Urinary bladder (tissue), 3 donors: ENCODE measurements at regions not wholly inside any gene's neighbourhood (a gene's known extent, or its start where the extent isn't known, plus 50 kb on each side); places are given as distances from the start of the nearest gene placed in this dataset.

Source experiments
- DNase-seq: peaks from one replicate; pipeline ENCODE4 v3.0.0-alpha.2; 2015; ENCODE audit errors: extremely low spot score
- H3K27ac ChIP-seq: one replicate; pipeline ENCODE4 v1.5.1; 2013; ENCODE audit warnings: low read depth, mild to moderate bottlenecking, moderate library complexity
- H3K36me3 ChIP-seq: one replicate; pipeline ENCODE4 v1.6.1; 2013; ENCODE audit warnings: mild to moderate bottlenecking, moderate library complexity; ENCODE audit not compliant: insufficient read depth
- H3K4me1 ChIP-seq: one replicate; pipeline ENCODE4 v1.6.1; 2013; ENCODE audit warnings: mild to moderate bottlenecking, moderate library complexity; ENCODE audit not compliant: insufficient read depth
- H3K4me3 ChIP-seq: one replicate; pipeline ENCODE4 v1.5.1; 2013; ENCODE audit warnings: low read depth, low read length
- WGBS: extraction: QIAGEN DNeasy Blood & Tissue Kit; methylation state at CpG from one replicate; pipeline ENCODE4 v1.1.7; 2013; 5-methylcytosine and 5-hydroxymethylcytosine counted together
- donor health status: healthy with polysubstance abuse.
- donor health status: healthy.

DNA sequence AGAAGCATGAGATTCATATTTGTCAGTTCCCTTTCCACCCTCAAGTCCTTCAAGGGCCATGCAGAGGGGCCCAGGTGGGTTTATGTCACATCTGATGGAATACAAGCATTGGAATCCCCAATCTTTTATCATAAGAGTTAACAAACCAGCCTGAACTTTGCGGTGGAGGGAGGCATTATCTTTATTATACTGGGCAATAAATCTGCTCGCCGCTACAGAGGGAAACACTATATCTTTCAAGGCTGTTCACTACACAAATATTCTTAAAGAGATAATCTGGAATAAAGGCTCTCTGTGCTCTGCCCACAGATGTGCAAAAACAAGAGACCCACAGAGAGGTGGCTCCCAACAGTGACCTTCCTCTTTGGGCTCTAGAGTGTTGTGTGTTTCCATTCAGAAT is 153.6 kb upstream of the PLEKHA5 start:
- H3K36me3 ChIP-seq, result no peaks in the 10 kb centered on the region
- H3K27ac ChIP-seq, result no peak overlapping the region
- H3K4me1 ChIP-seq, result no peaks in the 10 kb centered on the region
- 52% methylated on average over 3 of the region's 3 CpGs for WGBS
- no peak overlapping the region for H3K4me3 ChIP-seq
- no peak for DNase-seq

DNA sequence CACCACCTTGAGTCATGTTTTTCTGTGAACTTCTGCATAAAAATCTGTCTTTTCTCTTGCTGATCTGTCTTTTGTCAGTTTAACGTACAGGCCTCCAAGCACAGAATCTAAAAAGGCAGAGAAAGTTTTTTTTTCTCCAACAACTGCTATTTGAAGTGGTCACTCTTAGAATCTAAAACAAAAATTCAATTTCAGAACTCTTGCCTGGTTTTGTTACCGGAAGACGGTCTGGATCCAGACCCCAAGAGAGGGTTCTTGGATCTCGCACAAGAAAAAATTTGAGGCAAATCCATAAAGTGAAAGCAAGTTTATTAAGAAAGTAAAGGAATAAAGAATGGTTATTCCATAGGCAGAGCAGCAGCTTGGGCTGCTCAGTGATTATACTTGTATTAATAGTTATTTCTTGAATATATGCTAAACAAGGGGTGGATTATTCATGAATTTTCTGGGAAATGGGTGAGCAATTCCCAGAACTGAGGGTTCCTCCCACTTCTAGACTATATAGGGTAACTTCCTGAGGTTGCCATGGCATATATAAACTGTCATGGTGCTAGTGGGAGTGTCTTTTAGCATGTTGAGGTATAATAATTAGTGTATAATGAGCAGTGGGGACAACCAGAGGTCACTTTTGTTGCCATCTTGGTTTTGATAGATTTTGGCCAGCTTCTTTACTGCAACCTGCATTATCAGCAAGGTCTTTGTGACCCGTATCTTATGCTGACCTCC is 150.0 kb upstream of the PLEKHA5 start:
- no peak overlapping the region for H3K4me3 ChIP-seq
- no peak overlapping the region for H3K27ac ChIP-seq
- no peak for DNase-seq
- no peaks in the 10 kb centered on the region for H3K36me3 ChIP-seq
- H3K4me1 ChIP-seq, result no peaks in the 10 kb centered on the region
- WGBS, result 83% methylated on average over 5 of the region's 5 CpGs

DNA sequence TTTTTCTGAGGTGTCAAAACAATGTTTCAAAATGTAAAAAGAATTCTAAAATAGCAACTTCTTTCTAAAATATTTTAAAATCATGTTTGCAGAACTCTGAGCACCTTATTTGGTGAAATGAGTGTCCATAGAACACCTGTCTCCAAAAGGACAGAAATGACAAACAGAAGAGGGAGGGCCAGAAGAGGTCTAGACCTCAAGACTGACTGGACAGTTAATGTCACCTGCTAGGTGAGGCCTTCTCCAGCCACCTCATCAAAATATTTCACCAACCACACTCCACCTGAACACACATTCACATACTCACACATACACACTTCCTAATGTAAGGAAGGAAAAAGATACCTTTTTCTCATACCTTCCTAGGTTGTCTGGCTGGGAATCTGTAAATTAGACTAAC is 147.8 kb upstream of the PLEKHA5 start:
- no peak overlapping the region for H3K4me3 ChIP-seq
- no peaks in the 10 kb centered on the region for H3K4me1 ChIP-seq
- no peak overlapping the region for H3K27ac ChIP-seq
- no peak for DNase-seq
- no peaks in the 10 kb centered on the region for H3K36me3 ChIP-seq

DNA sequence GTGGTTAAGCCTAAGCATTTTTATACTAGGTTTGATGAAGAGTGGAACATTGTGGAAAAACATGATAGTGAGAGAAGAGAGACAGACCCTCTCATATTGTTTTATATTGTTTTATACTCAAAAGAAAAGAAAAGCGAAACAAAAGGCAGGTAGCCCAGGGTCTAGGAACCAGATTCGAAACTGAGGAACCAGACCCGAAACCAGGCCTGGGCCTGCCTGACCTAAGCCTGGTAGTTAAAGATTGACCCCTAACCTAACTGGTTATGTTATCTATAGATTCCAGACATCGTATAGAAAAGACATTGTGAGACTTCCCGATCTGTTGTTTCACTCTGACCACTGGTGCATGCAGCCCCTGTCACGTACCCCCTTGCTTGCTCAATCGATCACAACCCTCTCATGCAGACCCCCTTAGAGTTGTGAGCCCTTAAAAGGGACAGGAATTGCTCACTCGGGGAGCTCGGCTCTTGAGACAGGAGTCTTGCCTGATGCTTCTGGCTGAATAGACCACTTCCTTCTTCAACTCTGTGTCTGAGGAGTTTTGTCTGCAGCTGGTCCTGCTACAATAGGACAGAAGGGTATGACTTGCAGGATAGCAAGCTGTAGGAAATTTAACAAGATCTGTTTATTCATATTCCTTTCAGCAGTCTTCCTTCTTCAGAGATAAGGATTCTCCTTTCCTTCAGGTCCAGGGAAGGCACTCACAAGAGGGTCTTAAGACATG is 147.1 kb upstream of the PLEKHA5 start:
- H3K4me3 ChIP-seq, result no peak overlapping the region
- no peak overlapping the region for H3K27ac ChIP-seq
- 91% methylated on average over 9 of the region's 9 CpGs for WGBS
- no peaks in the 10 kb centered on the region for H3K4me1 ChIP-seq
- DNase-seq, result no peak
- H3K36me3 ChIP-seq, result no peaks in the 10 kb centered on the region

DNA sequence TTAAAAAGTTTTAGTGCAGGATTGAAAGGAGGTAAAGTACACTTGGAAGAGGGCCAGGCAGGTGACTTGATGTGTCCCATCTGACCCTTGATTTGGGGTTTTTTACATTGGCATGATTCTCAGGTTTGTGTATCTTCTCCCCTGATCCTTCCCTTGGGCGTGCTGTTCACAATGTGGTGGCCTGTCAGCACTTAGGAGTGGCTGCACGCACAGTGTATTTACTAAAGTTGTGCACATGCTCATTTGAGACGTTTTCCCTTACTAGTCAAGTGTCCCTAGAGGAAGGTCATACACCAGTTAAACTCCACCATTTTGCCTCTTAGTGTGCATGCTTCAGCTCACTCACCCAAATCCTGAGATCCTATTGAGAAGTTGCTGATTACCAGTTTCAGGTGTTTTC is 145.7 kb upstream of the PLEKHA5 start:
- Histone ChIP-seq H3K4me3 (no peak overlapping the region), H3K36me3 (no peaks in the 10 kb centered on the region), H3K4me1 (no peaks in the 10 kb centered on the region), H3K27ac (no peak overlapping the region)
- WGBS, result 95% methylated on average over 3 of the region's 3 CpGs
- no peak for DNase-seq

DNA sequence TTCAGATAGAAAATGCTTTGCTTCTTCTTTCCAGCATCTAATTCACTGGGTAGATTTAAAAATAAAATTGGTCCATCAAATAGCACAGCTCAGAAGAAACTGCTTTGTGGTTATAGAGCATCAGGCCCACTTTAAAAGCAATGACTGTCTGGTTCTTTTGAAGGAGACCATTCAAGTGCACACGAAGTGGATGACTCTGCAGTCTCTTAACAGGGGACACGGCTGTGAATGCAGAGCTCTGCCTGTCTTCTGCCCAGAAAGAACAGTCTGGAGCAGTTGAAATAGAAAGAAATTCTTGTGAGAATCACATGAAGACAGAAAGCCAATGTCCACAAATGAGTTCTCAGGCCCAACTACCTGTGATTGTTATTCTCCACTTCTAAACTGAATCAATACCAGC is 138.7 kb upstream of the PLEKHA5 start:
- H3K4me3 ChIP-seq, result no peak overlapping the region
- DNase-seq, result no peak
- H3K4me1 ChIP-seq, result no peaks in the 10 kb centered on the region
- 68% methylated on average over 2 of the region's 2 CpGs for WGBS
- H3K36me3 ChIP-seq, result no peaks in the 10 kb centered on the region
- H3K27ac ChIP-seq, result no peak overlapping the region

DNA sequence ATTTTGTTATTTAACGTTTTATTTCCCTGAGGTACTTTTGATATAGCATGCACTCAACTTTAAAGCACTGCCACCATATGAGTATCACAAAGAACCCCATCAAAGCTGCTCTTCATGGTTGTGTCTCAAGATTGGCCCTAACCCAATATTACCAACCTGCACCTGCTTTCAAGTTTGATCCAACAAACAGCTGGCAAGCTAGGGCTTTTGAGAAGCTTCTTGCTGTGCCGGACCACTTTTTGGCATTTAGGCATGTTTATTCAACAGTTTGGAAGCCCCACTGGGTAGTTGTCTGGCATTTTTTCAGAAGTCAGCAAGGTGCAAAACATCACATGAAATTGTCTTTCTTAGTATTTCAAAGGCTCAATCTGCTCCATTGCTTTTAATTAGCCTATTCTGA is 137.2 kb upstream of the PLEKHA5 start:
- Histone ChIP-seq H3K27ac (no peak overlapping the region), H3K4me1 (no peaks in the 10 kb centered on the region), H3K4me3 (no peak overlapping the region), H3K36me3 (no peaks in the 10 kb centered on the region)
- WGBS, result 87% methylated on average over 2 of the region's 2 CpGs
- DNase-seq, result no peak

DNA sequence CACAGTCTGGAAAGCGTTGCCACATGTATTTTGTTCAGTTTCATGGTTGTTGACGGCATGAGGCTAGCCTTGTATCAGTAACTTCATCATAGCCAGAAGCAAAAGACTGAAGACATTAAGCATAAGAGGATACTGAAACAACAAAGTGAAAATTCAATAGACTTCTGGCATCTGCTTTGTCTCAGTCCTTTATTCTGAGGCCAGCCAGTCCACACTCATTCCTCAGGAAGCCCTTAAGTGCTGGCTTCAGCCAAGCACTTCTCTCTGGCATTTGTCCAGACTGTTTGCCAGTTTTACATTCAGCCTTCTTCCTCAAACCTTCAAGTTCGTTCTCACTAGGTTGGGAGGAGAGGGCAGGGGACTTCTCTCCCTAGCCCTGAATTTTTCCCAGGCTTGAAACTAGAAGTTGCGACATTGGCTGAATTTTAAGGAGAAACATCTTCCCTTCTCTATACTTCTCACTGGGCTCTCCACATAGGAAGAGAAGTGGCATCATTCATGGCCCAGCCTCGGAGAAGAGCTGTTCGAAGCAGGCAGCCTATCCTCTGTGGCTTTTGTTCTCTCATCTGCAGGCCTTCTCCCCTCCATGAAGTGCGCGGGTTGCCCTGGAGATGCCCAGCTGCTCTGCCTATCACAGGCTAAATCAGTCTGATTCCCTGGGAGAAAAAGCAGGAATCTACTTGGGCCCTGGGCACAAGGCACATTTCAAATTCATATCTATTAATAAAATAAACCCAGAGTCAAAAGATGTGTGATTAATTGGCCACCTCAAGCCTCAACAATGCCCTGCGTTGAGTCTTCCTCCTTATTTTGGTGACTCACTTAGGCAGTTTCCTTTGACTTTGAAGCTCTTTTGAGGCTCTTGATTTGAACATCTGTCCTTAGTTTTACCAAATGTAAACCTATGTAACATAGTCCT is 130.9 kb upstream of the PLEKHA5 start:
- no peak for DNase-seq
- Histone ChIP-seq H3K36me3 (no peaks in the 10 kb centered on the region), H3K4me3 (no peak overlapping the region), H3K27ac (no peak overlapping the region), H3K4me1 (no peaks in the 10 kb centered on the region)
- WGBS, result 78% methylated on average over 9 of the region's 9 CpGs

DNA sequence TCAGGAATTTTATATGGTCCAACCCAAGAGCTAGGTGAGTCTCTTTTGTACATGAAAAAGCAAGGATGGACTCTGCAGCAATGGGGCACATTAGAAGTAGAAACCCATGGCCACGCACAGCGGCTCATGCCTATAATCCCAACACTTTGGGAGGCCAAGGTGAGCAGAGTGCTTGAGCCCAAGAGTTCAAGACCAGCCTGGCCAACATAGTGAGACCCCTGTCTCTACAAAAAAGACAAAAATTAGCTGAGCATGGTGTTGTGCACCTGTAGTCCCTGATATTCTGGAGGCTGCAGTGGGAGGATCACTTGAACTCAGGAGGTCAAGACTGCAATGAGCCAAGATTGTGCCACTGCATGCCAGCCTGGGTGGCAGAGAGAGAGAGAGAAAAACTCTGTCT is 128.7 kb upstream of the PLEKHA5 start:
- WGBS, result 98% methylated on average over 2 of the region's 2 CpGs
- Histone ChIP-seq H3K4me1 (no peaks in the 10 kb centered on the region), H3K27ac (no peak overlapping the region), H3K36me3 (no peaks in the 10 kb centered on the region), H3K4me3 (no peak overlapping the region)
- no peak for DNase-seq

DNA sequence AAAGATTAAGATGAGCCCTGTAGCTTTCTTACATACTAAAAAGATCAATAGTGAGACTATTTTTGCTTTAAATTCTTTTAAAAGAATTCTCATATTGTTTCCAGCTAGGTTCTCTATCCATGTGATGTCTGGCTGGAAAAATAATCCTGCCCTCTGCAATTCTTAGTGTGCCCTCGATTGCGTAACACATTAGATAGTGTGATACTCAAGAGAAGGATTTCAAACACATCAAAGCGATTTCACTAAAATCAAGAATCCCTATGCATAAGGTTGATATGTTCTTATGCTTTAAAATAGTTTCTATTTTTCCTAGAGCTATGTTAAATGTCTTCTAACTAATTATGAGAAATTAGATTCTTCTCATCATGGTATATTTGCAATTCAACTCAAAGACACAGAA is 127.3 kb upstream of the PLEKHA5 start:
- Histone ChIP-seq H3K4me1 (no peaks in the 10 kb centered on the region), H3K27ac (no peak overlapping the region), H3K36me3 (no peaks in the 10 kb centered on the region), H3K4me3 (no peak overlapping the region)
- WGBS, result 90% methylated on average over 3 of the region's 3 CpGs
- no peak for DNase-seq

DNA sequence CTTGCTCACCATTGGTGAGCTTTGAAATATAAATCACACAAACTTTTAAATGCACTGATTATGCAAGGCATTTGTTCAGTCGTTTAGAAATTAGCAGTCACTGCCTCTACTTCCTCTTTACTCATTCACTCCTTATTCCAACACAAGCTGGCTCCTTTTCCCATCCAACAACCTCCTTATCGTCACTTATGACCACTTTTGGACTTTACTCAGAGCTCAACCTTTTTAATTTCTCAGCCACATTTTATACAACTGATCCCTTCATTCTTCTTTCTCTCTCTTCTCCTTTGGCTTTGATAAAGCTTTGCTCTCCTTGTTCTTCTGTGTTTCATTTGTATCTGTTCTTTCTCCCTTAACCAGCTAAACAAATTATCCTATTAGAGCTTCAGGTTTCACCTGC is 126.4 kb upstream of the PLEKHA5 start:
- H3K4me3 ChIP-seq, result no peak overlapping the region
- no peak for DNase-seq
- no peaks in the 10 kb centered on the region for H3K4me1 ChIP-seq
- no peaks in the 10 kb centered on the region for H3K36me3 ChIP-seq
- WGBS, result 64% methylated on average over 2 of the region's 2 CpGs
- no peak overlapping the region for H3K27ac ChIP-seq

DNA sequence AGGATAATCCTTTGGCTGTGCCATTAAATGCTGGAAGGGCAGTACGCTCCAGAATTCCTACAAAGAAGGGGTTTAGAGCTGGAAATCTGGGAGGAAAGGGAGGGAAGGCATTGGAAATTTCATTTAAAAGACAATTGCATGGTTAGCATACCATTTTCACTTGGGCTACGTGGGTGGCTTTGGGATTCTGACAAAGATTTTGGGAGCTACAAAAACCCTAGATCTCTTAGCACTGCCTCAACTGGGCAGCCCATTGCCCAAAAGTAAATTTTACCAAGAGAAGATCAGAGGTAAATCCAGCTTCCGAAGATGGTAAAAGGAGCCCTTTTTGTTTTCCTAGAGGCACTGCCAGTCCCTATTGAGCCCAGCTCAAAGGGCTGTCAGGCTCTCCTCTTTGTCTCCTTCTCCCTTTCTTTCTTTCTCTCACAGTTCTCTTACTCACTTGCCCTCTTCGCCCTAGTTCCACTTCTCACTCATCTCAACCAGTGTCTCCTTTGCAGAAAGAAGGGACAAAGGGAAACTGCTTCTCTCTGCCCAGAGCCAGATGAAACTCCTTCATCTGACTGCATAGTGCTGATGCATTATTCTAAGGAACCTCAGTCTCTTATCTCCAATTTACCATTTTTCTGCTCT is 125.4 kb upstream of the PLEKHA5 start:
- Histone ChIP-seq H3K4me1 (no peaks in the 10 kb centered on the region), H3K27ac (no peak overlapping the region), H3K36me3 (no peaks in the 10 kb centered on the region), H3K4me3 (no peak overlapping the region)
- WGBS, result 80% methylated on average over 4 of the region's 4 CpGs
- no peak for DNase-seq

DNA sequence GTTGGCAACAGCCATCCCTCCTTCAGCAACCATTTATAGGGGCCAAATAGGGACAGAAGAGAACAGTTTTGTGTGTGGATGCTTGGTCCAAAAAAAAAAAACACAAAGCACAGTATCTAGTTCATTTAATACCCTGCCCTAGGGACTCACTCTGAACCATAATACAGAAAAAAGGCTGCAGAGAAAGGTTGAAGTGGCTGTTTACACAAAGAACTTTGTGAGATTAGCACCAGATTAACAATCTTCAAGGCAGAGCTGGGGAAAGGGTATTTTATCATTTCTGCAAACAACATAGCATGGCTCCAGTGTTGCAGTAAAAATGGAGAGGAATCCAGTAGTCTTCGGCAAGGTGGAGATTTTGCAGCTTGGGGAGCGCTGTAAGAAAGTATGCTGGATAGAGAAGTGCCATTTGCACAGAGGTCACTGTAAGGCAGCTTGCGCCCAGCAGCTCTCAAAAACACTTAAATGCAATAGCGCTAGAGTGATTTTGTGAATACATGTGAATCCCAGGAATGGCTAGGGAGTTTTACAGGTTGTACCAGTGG is 124.2 kb upstream of the PLEKHA5 start:
- DNase-seq, result no peak
- WGBS, result 86% methylated on average over 4 of the region's 4 CpGs
- Histone ChIP-seq H3K4me3 (no peak overlapping the region), H3K27ac (no peak overlapping the region), H3K4me1 (no peaks in the 10 kb centered on the region), H3K36me3 (no peaks in the 10 kb centered on the region)
